Breast epithelium (tissue), 4 donors: ENCODE measurements at regions not wholly inside any gene's neighbourhood (a gene's known extent, or its start where the extent isn't known, plus 50 kb on each side); places are given as distances from the start of the nearest gene placed in this dataset.
A peak's percentile ranks its signal among the peaks of the same experiment; 100 is the strongest.

Experiments
- DNase-seq, 2 donors: peaks; one replicate each; pipeline ENCODE4 v3.0.0-alpha.2; 2019; ENCODE audit warnings: low spot score in 2 of 2
- H3K27ac ChIP-seq, 2 donors: fragments of 200-600 bp; sonication (generic) in 1 of 2; one replicate each; pipeline ENCODE4 v1.5.1; 2016 to 2019; ENCODE audit warnings: mild to moderate bottlenecking in 1 of 2
- H3K27me3 ChIP-seq, 2 donors: fragments of 200-600 bp; sonication (generic) in 1 of 2; one replicate each; pipeline versions ENCODE4 v1.5.1 to v1.6.0; 2017 to 2019; ENCODE audit warnings: control low read depth in 1 of 2, mild to moderate bottlenecking in 1 of 2
- H3K36me3 ChIP-seq: fragments of 200-600 bp; one replicate; pipeline ENCODE4 v1.5.1; 2019
- H3K4me1 ChIP-seq, 2 donors: fragments of 200-600 bp; sonication (generic); one replicate each; pipeline ENCODE4 v1.5.1; 2016 to 2019; ENCODE audit warnings: control low read depth in 1 of 2
- H3K4me3 ChIP-seq, 3 donors: fragments of 200-600 bp; sonication (generic); 1 replicate in 2 of 3; 2 replicates in 1 of 3; pipeline ENCODE4 v1.5.1; 2016 to 2019; ENCODE audit warnings: mild to moderate bottlenecking in 3 of 3, moderate library complexity in 2 of 3
- H3K9me3 ChIP-seq, 2 donors: fragments of 200-600 bp; sonication (generic) in 1 of 2; one replicate each; pipeline ENCODE4 v1.5.1; 2016 to 2019; ENCODE audit warnings: control low read depth in 1 of 2
- POLR2A ChIP-seq: fragments of 450-650 bp; IDR thresholded peaks from one replicate; pipeline ENCODE4 v1.6.1; 2016; ENCODE audit warnings: antibody characterized with exemption, mild to moderate bottlenecking, moderate library complexity
- POLR2AphosphoS5 ChIP-seq, 3 donors: sonication (generic); formaldehyde crosslinking; IDR thresholded peaks; one replicate each; pipeline ENCODE4 v1.6.1; 2017; ENCODE audit warnings: antibody characterized with exemption in 3 of 3
- intact Hi-C: fragments of 100-400 bp; cut with DNase I; formaldehyde crosslinking; loops from one replicate; pipeline ENCODE4 v1.15.1; 2023; ENCODE audit warnings: low total_unique reads
- TF ChIP-seq, protein P1 (sequence below), 3 donors: fragments of 450-650 bp; IDR thresholded peaks; one replicate each; pipeline ENCODE4 v1.5.1; 2016 to 2017; ENCODE audit warnings: antibody characterized with exemption in 3 of 3, mild to moderate bottlenecking in 3 of 3, moderate library complexity in 3 of 3

DNA sequence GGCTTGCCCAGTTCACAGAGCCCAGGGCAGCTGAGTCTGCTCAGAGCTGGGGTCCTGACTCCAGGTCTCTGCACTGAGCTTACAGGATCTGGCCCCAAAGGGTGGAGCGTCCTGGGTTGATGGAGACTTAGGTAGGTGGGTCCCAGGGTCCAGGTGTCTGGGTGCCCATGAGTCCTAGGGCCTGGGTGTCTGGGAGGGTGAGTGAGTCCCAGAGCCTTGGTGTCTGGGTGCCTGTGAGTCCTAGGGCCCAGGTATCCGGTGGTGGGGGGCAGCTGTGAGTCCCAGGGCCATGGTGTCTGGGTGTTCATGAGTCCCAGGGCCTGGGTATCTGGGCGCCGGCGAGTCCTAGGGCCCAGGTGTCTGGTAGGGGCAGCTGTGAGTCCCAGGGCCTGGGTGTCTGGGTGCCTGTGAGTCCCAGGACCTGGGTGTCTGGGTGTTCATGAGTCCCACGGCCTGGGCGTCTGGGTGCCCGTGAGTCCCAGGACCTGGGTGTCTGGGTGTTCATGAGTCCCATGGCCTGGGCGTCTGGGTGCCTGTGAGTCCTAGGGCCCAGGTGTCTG lies 1505.6 kb downstream of the BRD1 start:
- no peak for DNase-seq
- Histone ChIP-seq H3K4me1 (no peaks in the 10 kb centered on the region), H3K27ac (no peak overlapping the region), H3K36me3 (no peaks in the 10 kb centered on the region), H3K9me3 (peaks cover 0 to 14% of the 10 kb centered on the region in 2 donors), H3K4me3 (no peak overlapping the region), H3K27me3 (peaks cover 0 to 11% of the 10 kb centered on the region in 2 donors)
- TF ChIP-seq POLR2A: no peak
- TF ChIP-seq, protein P1, sequence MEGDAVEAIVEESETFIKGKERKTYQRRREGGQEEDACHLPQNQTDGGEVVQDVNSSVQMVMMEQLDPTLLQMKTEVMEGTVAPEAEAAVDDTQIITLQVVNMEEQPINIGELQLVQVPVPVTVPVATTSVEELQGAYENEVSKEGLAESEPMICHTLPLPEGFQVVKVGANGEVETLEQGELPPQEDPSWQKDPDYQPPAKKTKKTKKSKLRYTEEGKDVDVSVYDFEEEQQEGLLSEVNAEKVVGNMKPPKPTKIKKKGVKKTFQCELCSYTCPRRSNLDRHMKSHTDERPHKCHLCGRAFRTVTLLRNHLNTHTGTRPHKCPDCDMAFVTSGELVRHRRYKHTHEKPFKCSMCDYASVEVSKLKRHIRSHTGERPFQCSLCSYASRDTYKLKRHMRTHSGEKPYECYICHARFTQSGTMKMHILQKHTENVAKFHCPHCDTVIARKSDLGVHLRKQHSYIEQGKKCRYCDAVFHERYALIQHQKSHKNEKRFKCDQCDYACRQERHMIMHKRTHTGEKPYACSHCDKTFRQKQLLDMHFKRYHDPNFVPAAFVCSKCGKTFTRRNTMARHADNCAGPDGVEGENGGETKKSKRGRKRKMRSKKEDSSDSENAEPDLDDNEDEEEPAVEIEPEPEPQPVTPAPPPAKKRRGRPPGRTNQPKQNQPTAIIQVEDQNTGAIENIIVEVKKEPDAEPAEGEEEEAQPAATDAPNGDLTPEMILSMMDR (IDR thresholded peaks at IDR 0.05): no peak
- TF ChIP-seq POLR2AphosphoS5 (IDR thresholded peaks at IDR 0.05): no peak
- intact Hi-C loops: no loop called here

DNA sequence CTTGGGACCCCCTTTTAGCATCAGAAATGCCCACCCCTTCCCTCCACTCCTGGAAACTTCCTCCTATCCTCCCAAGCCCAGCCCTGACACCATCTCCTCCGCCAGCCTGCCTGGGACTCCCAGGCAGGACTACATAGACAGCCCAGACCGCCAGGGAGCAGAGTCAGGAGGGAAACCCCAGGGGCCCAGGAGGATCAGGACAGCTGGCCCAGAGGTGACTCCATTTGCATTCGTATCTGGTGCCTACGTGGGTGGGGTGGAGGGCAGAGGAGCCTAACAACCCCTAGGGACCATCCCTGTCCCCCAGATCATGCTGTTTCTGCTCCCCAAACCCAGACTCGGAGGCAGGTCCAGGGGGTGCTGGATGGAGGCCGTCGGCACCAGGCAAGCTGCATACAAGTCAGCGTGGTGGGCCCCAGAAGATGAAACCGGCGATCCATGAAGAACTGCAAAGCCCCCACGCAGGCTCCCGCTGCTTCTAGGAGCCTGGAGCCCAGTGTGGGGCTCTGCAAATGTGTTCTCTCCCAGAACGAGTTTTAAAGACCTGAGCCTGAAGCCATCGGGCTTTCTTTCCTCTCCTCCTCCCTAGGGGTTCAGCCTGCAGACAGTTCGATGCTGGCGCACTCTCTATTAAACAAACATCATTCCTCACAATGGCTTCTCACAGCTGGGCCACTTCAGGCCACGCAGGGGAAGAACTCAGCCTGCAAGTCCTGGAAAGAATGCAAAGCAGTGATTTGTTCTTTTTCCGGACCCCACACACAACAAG lies 1506.8 kb downstream of the BRD1 start:
- Histone ChIP-seq H3K27ac (no peak overlapping the region), H3K4me3 (no peak overlapping the region), H3K4me1 (no peaks in the 10 kb centered on the region), H3K9me3 (peaks cover 0 to 14% of the 10 kb centered on the region in 2 donors), H3K36me3 (no peaks in the 10 kb centered on the region), H3K27me3 (peaks cover 0 to 11% of the 10 kb centered on the region in 2 donors)
- intact Hi-C loops: no loop called here
- no peak for DNase-seq
- TF ChIP-seq POLR2A (no peak), POLR2AphosphoS5 (IDR thresholded peaks at IDR 0.05) (no peak)
- TF ChIP-seq, protein P1 (IDR thresholded peaks at IDR 0.05): no peak

DNA sequence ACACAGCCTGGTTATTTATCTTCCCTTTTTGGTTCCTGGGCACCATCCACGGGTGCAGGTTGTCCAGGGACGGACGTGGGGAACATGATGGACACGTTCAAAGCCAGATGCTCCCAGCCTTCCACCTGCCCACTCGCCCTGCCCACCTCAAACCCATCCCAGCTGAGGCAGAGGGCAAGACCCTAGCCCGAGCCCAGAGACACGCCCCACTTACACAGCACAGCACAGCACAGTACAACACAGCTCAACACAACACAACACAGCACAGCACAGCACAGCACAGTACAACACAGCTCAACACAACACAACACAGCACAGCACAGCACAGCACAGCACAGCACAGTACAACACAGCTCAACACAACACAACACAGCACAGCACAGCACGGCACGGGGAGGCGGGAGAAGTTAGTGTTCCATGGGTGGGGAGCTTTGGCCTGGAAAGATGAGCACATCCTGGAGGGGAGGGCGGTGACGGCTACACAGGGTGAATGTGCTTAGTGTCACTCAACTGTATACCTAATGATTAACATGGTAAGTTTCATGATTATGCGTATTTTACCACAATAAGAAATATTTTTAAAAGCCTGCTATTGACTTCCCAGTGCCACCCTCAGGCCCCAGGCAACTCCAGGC lies 1507.5 kb downstream of the BRD1 start:
- Histone ChIP-seq H3K27me3 (peaks cover 0 to 11% of the 10 kb centered on the region in 2 donors), H3K27ac (no peak overlapping the region), H3K36me3 (no peaks in the 10 kb centered on the region), H3K4me3 (no peak overlapping the region), H3K9me3 (peaks cover 0 to 8% of the 10 kb centered on the region in 2 donors), H3K4me1 (no peaks in the 10 kb centered on the region)
- no peak for DNase-seq
- intact Hi-C loops: no loop called here
- TF ChIP-seq POLR2AphosphoS5 (IDR thresholded peaks at IDR 0.05) (no peak), POLR2A (no peak)
- TF ChIP-seq, protein P1 (IDR thresholded peaks at IDR 0.05): no peak

DNA sequence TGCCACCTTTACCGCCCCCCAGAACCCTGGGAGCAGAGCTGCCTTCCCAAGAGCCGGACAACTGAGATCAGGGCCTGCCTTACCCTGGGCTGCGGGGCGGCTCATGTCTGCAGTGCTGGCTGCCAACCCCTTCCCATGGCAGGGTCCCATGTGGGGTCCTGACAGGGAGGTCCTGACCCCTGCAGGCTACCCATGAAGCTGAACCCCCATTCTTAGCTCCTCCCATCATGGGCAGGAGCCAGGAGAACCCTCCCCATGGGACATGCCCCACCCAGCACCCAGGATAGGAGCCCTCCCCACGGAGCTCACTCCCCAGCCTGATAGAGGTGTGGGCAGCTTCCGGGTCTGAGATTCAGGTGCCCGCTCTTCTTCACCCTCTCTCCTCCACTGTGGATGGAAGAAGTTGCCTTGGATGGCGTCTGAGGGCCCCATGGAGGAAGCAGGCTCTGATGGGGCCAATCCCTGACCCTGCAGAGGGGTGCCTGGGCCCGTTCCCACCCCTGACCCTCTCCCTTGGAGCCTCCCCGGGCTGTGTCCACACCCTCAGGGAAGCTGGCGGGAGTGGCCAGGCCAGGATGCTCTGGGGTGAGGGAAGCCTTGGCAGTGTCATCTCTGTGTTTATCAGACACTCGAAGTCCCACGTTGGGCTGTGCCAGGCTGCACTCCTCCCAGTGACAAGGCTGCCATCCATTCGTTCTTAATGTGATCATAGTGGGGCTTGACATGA lies 1508.2 kb downstream of the BRD1 start:
- no peaks in the 10 kb centered on the region for H3K36me3 ChIP-seq
- intact Hi-C loops: no loop called here
- DNase-seq: peak in 1 of 2 donors; percentile 40
- peaks cover 0 to 1% of the 10 kb centered on the region in 2 donors for H3K9me3 ChIP-seq
- H3K27me3 ChIP-seq: peaks cover 0 to 11% of the 10 kb centered on the region in 2 donors
- H3K27ac ChIP-seq: no peak overlapping the region
- H3K4me3 ChIP-seq: no peak overlapping the region
- TF ChIP-seq POLR2AphosphoS5 (IDR thresholded peaks at IDR 0.05) (no peak), POLR2A (no peak)
- TF ChIP-seq, protein P1 (IDR thresholded peaks at IDR 0.05): no peak
- no peaks in the 10 kb centered on the region for H3K4me1 ChIP-seq
